Upper lobe of left lung (tissue), 4 donors: ENCODE measurements at regions not wholly inside any gene's neighbourhood (a gene's known extent, or its start where the extent isn't known, plus 50 kb on each side); places are given as distances from the start of the nearest gene placed in this dataset.

Experiments
- EP300 ChIP-seq, 4 donors: sonication (generic); formaldehyde crosslinking; IDR thresholded peaks; one replicate each; pipeline ENCODE4 v1.5.1; 2017; ENCODE audit warnings: antibody characterized with exemption in 4 of 4, control low read depth in 2 of 4
- POLR2A ChIP-seq, 4 donors: fragments of 450-650 bp; IDR thresholded peaks; one replicate each; pipeline ENCODE4 v1.5.1; 2016 to 2017; ENCODE audit warnings: antibody characterized with exemption in 4 of 4, mild to moderate bottlenecking in 2 of 4
- POLR2AphosphoS5 ChIP-seq, 2 donors: sonication (generic); formaldehyde crosslinking; IDR thresholded peaks; one replicate each; pipeline ENCODE4 v1.5.1; 2017; ENCODE audit warnings: antibody characterized with exemption in 2 of 2
- TF ChIP-seq, protein P1 (sequence below), 6 experiments: fragments of 450-650 bp in 4 of 6; fragments of 200-600 bp in 2 of 6; sonication (generic) in 2 of 6; IDR thresholded peaks; one replicate each; pipeline ENCODE4 v1.5.1; 2016 to 2019; ENCODE audit warnings: antibody characterized with exemption in 6 of 6

DNA sequence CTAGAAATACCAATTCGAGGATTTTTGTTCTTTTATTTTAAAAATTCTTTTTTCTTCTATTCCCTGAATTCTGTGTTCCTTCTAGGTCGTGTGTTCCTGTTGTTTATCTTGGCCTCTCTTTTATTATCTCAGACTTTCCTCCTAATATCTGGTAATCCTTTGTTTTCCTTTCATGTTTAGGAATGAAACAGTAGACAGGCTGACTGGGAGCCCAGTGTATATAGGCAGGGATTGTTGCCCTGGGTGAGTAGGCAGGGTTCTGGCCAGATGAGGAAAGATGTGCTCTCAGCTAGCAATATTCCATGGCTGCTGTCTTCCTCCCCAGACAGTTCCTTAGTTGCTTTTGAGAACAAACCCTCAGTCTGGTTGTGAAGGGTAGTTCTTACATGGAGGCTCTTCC is 161.8 kb upstream of the PDE4B start:
- TF ChIP-seq, protein P1, sequence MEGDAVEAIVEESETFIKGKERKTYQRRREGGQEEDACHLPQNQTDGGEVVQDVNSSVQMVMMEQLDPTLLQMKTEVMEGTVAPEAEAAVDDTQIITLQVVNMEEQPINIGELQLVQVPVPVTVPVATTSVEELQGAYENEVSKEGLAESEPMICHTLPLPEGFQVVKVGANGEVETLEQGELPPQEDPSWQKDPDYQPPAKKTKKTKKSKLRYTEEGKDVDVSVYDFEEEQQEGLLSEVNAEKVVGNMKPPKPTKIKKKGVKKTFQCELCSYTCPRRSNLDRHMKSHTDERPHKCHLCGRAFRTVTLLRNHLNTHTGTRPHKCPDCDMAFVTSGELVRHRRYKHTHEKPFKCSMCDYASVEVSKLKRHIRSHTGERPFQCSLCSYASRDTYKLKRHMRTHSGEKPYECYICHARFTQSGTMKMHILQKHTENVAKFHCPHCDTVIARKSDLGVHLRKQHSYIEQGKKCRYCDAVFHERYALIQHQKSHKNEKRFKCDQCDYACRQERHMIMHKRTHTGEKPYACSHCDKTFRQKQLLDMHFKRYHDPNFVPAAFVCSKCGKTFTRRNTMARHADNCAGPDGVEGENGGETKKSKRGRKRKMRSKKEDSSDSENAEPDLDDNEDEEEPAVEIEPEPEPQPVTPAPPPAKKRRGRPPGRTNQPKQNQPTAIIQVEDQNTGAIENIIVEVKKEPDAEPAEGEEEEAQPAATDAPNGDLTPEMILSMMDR (IDR thresholded peaks at IDR 0.05) = no peak
- TF ChIP-seq POLR2A (IDR thresholded peaks at IDR 0.05) = no peak
- TF ChIP-seq POLR2AphosphoS5 (IDR thresholded peaks at IDR 0.05) = no peak
- TF ChIP-seq EP300 (IDR thresholded peaks at IDR 0.05) = no peak
